ENCODE measurements at regions not wholly inside any gene's neighbourhood (a gene's known extent, or its start where the extent isn't known, plus 50 kb on each side); places are given as distances from the start of the nearest gene placed in this dataset.

GRCh38 chr4:77493829-77494551, 111.6 kb upstream of the CXCL13 start:
- no peak for DNase-seq
- H3K4me1 ChIP-seq (ENCODE audit: control extremely low read depth in 1 of 4, control insufficient read depth in 4 of 4, insufficient read depth in 4 of 4, low read length in 3 of 4): peaks cover 4 to 39% (median 13%) of the 10 kb centered on the region in 4 experiments
- ChIA-PET POLR2A (no interaction called here), CTCF (interaction anchor here (1.0 to 2.0 kb wide), 3 partner anchors 10 to 104 kb away, joined by 3 to 4 read pairs (median 3); no protein-coding TSS in a partner anchor)
- H3K9me3 ChIP-seq (ENCODE audit: control extremely low read depth in 1 of 5, control insufficient read depth in 4 of 5, insufficient read depth in 2 of 5, low read depth in 1 of 5, low read length in 4 of 5): no peaks in the 10 kb centered on the region
- WGBS (ENCODE audit: insufficient coverage): 94% methylated on average over 2 of the region's 2 CpGs
- H3K27me3 ChIP-seq (replicated peaks in 2 of 5; ENCODE audit: control insufficient read depth in 4 of 5, insufficient read depth in 5 of 5, low read length in 4 of 5): no peaks in the 10 kb centered on the region
- H3K36me3 ChIP-seq (ENCODE audit: control insufficient read depth in 4 of 4, insufficient read depth in 4 of 4, low read length in 3 of 4): no peaks in the 10 kb centered on the region
- peak overlapping the region in 2 of 7 experiments; percentile 12 to 31 for H3K4me3 ChIP-seq (ENCODE audit: control insufficient read depth in 1 of 7, extremely low read depth in 1 of 7, insufficient read depth in 4 of 7, low read depth in 2 of 7, low read length in 6 of 7)
- H3K27ac ChIP-seq (ENCODE audit: insufficient read depth in 1 of 2, low read depth in 1 of 2, low read length in 2 of 2, poor library complexity in 1 of 2, severe bottlenecking in 2 of 2): peak overlapping the region in 1 of 2 experiments; percentile 39

GRCh38 chr4:77496457-77496856, 109.2 kb upstream of the CXCL13 start:
- Histone ChIP-seq H3K9me3 (ENCODE audit: control extremely low read depth in 1 of 5, control insufficient read depth in 4 of 5, insufficient read depth in 2 of 5, low read depth in 1 of 5, low read length in 4 of 5) (no peaks in the 10 kb centered on the region), H3K4me3 (ENCODE audit: control insufficient read depth in 1 of 7, extremely low read depth in 1 of 7, insufficient read depth in 4 of 7, low read depth in 2 of 7, low read length in 6 of 7) (peak overlapping the region in 1 of 7 experiments; percentile 12), H3K27me3 (replicated peaks in 2 of 5; ENCODE audit: control insufficient read depth in 4 of 5, insufficient read depth in 5 of 5, low read length in 4 of 5) (no peaks in the 10 kb centered on the region), H3K27ac (ENCODE audit: insufficient read depth in 1 of 2, low read depth in 1 of 2, low read length in 2 of 2, poor library complexity in 1 of 2, severe bottlenecking in 2 of 2) (no peak overlapping the region), H3K36me3 (ENCODE audit: control insufficient read depth in 4 of 4, insufficient read depth in 4 of 4, low read length in 3 of 4) (no peaks in the 10 kb centered on the region), H3K4me1 (ENCODE audit: control extremely low read depth in 1 of 4, control insufficient read depth in 4 of 4, insufficient read depth in 4 of 4, low read length in 3 of 4) (peaks cover 4 to 39% (median 13%) of the 10 kb centered on the region in 4 experiments)
- POLR2A ChIA-PET: no interaction called here
- CTCF ChIA-PET: interaction anchor here (0.7 kb wide), 1 partner anchor 22 kb away, joined by 3 read pairs; no protein-coding TSS in a partner anchor
- DNase-seq: peak in 2 of 3 donors; percentile 47 to 52

GRCh38 chr4:77500801-77501200, 104.8 kb upstream of the CXCL13 start:
- no peak for DNase-seq
- Histone ChIP-seq H3K4me1 (ENCODE audit: control extremely low read depth in 1 of 4, control insufficient read depth in 4 of 4, insufficient read depth in 4 of 4, low read length in 3 of 4) (peaks cover 0 to 17% (median 5%) of the 10 kb centered on the region in 4 experiments), H3K9me3 (ENCODE audit: control extremely low read depth in 1 of 5, control insufficient read depth in 4 of 5, insufficient read depth in 2 of 5, low read depth in 1 of 5, low read length in 4 of 5) (no peaks in the 10 kb centered on the region), H3K4me3 (ENCODE audit: control insufficient read depth in 1 of 7, extremely low read depth in 1 of 7, insufficient read depth in 4 of 7, low read depth in 2 of 7, low read length in 6 of 7) (no peak overlapping the region), H3K27ac (ENCODE audit: insufficient read depth in 1 of 2, low read depth in 1 of 2, low read length in 2 of 2, poor library complexity in 1 of 2, severe bottlenecking in 2 of 2) (no peak overlapping the region), H3K27me3 (replicated peaks in 2 of 5; ENCODE audit: control insufficient read depth in 4 of 5, insufficient read depth in 5 of 5, low read length in 4 of 5) (no peaks in the 10 kb centered on the region), H3K36me3 (ENCODE audit: control insufficient read depth in 4 of 4, insufficient read depth in 4 of 4, low read length in 3 of 4) (no peaks in the 10 kb centered on the region)
- POLR2A ChIA-PET: interaction anchor here (0.5 kb wide), 1 partner anchor 50 kb away, joined by 3 read pairs; no protein-coding TSS in a partner anchor
- CTCF ChIA-PET: no interaction called here
- 100% methylated on average over 2 of the region's 3 CpGs for WGBS (ENCODE audit: insufficient coverage)

- no peaks in the 10 kb centered on the region for H3K36me3 ChIP-seq (ENCODE audit: control insufficient read depth in 4 of 4, insufficient read depth in 4 of 4, low read length in 3 of 4)
- H3K27me3 ChIP-seq (replicated peaks in 2 of 5; ENCODE audit: control insufficient read depth in 4 of 5, insufficient read depth in 5 of 5, low read length in 4 of 5): no peaks in the 10 kb centered on the region
- no peak overlapping the region for H3K4me3 ChIP-seq (ENCODE audit: control insufficient read depth in 1 of 7, extremely low read depth in 1 of 7, insufficient read depth in 4 of 7, low read depth in 2 of 7, low read length in 6 of 7)
- ChIA-PET CTCF (no interaction called here), POLR2A (interaction anchor here (0.5 kb wide), 1 partner anchor 50 kb away, joined by 3 read pairs; no protein-coding TSS in a partner anchor)
- DNase-seq: no peak
- no peak overlapping the region for H3K27ac ChIP-seq (ENCODE audit: insufficient read depth in 1 of 2, low read depth in 1 of 2, low read length in 2 of 2, poor library complexity in 1 of 2, severe bottlenecking in 2 of 2)
- no peaks in the 10 kb centered on the region for H3K9me3 ChIP-seq (ENCODE audit: control extremely low read depth in 1 of 5, control insufficient read depth in 4 of 5, insufficient read depth in 2 of 5, low read depth in 1 of 5, low read length in 4 of 5)
- peaks cover 0 to 13% (median 4%) of the 10 kb centered on the region in 4 experiments for H3K4me1 ChIP-seq (ENCODE audit: control extremely low read depth in 1 of 4, control insufficient read depth in 4 of 4, insufficient read depth in 4 of 4, low read length in 3 of 4)
These were observed 104.4 kb upstream of the CXCL13 start for GRCh38 chr4:77501240-77501639.

- ChIA-PET CTCF (no interaction called here), POLR2A (no interaction called here)
- 50% methylated on average over 1 of the region's 2 CpGs for WGBS (ENCODE audit: insufficient coverage)
- DNase-seq: no peak
- no peaks in the 10 kb centered on the region for H3K36me3 ChIP-seq (ENCODE audit: control insufficient read depth in 4 of 4, insufficient read depth in 4 of 4, low read length in 3 of 4)
- no peaks in the 10 kb centered on the region for H3K9me3 ChIP-seq (ENCODE audit: control extremely low read depth in 1 of 5, control insufficient read depth in 4 of 5, insufficient read depth in 2 of 5, low read depth in 1 of 5, low read length in 4 of 5)
- no peaks in the 10 kb centered on the region for H3K27me3 ChIP-seq (replicated peaks in 2 of 5; ENCODE audit: control insufficient read depth in 4 of 5, insufficient read depth in 5 of 5, low read length in 4 of 5)
- H3K27ac ChIP-seq (ENCODE audit: insufficient read depth in 1 of 2, low read depth in 1 of 2, low read length in 2 of 2, poor library complexity in 1 of 2, severe bottlenecking in 2 of 2): no peak overlapping the region
- no peak overlapping the region for H3K4me3 ChIP-seq (ENCODE audit: control insufficient read depth in 1 of 7, extremely low read depth in 1 of 7, insufficient read depth in 4 of 7, low read depth in 2 of 7, low read length in 6 of 7)
- peaks cover 0 to 7% (median under 1%) of the 10 kb centered on the region in 4 experiments for H3K4me1 ChIP-seq (ENCODE audit: control extremely low read depth in 1 of 4, control insufficient read depth in 4 of 4, insufficient read depth in 4 of 4, low read length in 3 of 4)
These were observed 103.8 kb upstream of the CXCL13 start for GRCh38 chr4:77501851-77502250.

- ChIA-PET POLR2A (no interaction called here), CTCF (interaction anchor here (1.0 kb wide), 1 partner anchor 10 kb away, joined by 3 read pairs; no protein-coding TSS in a partner anchor)
- no CpG with 5 or more reads among the region's 2 CpGs for WGBS (ENCODE audit: insufficient coverage)
- Histone ChIP-seq H3K4me3 (ENCODE audit: control insufficient read depth in 1 of 7, extremely low read depth in 1 of 7, insufficient read depth in 4 of 7, low read depth in 2 of 7, low read length in 6 of 7) (no peak overlapping the region), H3K9me3 (ENCODE audit: control extremely low read depth in 1 of 5, control insufficient read depth in 4 of 5, insufficient read depth in 2 of 5, low read depth in 1 of 5, low read length in 4 of 5) (peaks cover 0 to 4% (median 0%) of the 10 kb centered on the region in 5 experiments), H3K27me3 (replicated peaks in 2 of 5; ENCODE audit: control insufficient read depth in 4 of 5, insufficient read depth in 5 of 5, low read length in 4 of 5) (no peaks in the 10 kb centered on the region), H3K27ac (ENCODE audit: insufficient read depth in 1 of 2, low read depth in 1 of 2, low read length in 2 of 2, poor library complexity in 1 of 2, severe bottlenecking in 2 of 2) (no peak overlapping the region), H3K36me3 (ENCODE audit: control insufficient read depth in 4 of 4, insufficient read depth in 4 of 4, low read length in 3 of 4) (no peaks in the 10 kb centered on the region), H3K4me1 (ENCODE audit: control extremely low read depth in 1 of 4, control insufficient read depth in 4 of 4, insufficient read depth in 4 of 4, low read length in 3 of 4) (no peaks in the 10 kb centered on the region)
- DNase-seq: no peak
These were observed 101.2 kb upstream of the CXCL13 start for GRCh38 chr4:77504407-77504806.

GRCh38 chr4:77505275-77505957, 100.2 kb upstream of the CXCL13 start:
- POLR2A ChIA-PET: no interaction called here
- no peak for DNase-seq
- H3K36me3 ChIP-seq (ENCODE audit: control insufficient read depth in 4 of 4, insufficient read depth in 4 of 4, low read length in 3 of 4): no peaks in the 10 kb centered on the region
- no peak overlapping the region for H3K4me3 ChIP-seq (ENCODE audit: control insufficient read depth in 1 of 7, extremely low read depth in 1 of 7, insufficient read depth in 4 of 7, low read depth in 2 of 7, low read length in 6 of 7)
- peaks cover 0 to 4% (median 0%) of the 10 kb centered on the region in 5 experiments for H3K9me3 ChIP-seq (ENCODE audit: control extremely low read depth in 1 of 5, control insufficient read depth in 4 of 5, insufficient read depth in 2 of 5, low read depth in 1 of 5, low read length in 4 of 5)
- CTCF ChIA-PET: no interaction called here
- no peak overlapping the region for H3K27ac ChIP-seq (ENCODE audit: insufficient read depth in 1 of 2, low read depth in 1 of 2, low read length in 2 of 2, poor library complexity in 1 of 2, severe bottlenecking in 2 of 2)
- WGBS (ENCODE audit: insufficient coverage): 100% methylated on average over 4 of the region's 4 CpGs
- H3K27me3 ChIP-seq (replicated peaks in 2 of 5; ENCODE audit: control insufficient read depth in 4 of 5, insufficient read depth in 5 of 5, low read length in 4 of 5): no peaks in the 10 kb centered on the region
- no peaks in the 10 kb centered on the region for H3K4me1 ChIP-seq (ENCODE audit: control extremely low read depth in 1 of 4, control insufficient read depth in 4 of 4, insufficient read depth in 4 of 4, low read length in 3 of 4)
